GM18868 (cell line): ENCODE measurements at regions not wholly inside any gene's neighbourhood (a gene's known extent, or its start where the extent isn't known, plus 50 kb on each side); places are given as distances from the start of the nearest gene placed in this dataset.
"Not testable (repeated sequence)": the region's sequence is repeated elsewhere in the genome, so short reads cannot be mapped to it uniquely, and the experiment has no call there.

Source experiments
- ATAC-seq: cut with Tn5 transposase; IDR thresholded peaks from one replicate; pipeline ENCODE4 v1.9.1; 2021; ENCODE audit warnings: mild to moderate bottlenecking, moderate library complexity; ENCODE audit not compliant: unreplicated experiment

DNA sequence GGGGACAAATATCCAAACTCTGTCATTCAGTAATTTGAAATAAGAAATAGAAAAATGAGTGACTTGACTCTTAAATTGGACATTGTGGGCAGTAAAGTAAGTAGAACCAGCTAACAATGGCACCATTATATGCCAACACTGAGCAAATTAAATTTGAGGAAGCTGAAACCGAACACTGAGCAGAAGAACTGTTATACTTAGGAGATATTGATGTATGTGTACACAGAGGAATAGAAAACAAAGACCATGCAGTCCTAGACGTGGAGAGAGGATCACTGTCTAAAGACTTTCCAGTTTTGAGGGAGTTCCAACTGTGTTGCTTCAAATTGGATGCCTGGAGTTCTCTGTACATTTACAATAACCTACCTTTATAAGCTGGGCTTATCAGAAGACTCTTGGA, 427.0 kb upstream of the EYS start:
- no peak for ATAC-seq

DNA sequence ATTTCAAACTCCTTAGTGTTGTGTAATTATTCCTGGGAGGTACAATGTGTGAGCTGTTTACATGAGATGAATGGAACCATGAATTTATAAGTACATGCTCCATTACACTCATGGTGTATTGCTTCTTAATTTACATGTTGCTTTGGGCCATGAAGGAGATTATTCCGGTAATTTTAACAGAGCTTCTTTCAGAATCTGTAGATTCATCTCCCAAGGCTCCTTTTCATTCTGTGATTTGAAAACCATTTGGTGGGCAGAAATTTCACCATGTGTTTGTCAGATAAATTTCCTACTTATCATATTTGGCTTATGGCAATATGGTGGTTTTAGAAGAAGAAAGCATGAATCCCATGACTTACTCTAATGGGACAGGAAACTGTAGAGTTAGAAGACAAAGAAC, 421.6 kb upstream of the EYS start:
- ATAC-seq, result no peak

GRCh38 chr6:66128243-66128642, 421.2 kb upstream of the EYS start:
- no peak for ATAC-seq

GRCh38 chr6:66127061-66127460, 420.0 kb upstream of the EYS start:
- ATAC-seq, result no peak

DNA sequence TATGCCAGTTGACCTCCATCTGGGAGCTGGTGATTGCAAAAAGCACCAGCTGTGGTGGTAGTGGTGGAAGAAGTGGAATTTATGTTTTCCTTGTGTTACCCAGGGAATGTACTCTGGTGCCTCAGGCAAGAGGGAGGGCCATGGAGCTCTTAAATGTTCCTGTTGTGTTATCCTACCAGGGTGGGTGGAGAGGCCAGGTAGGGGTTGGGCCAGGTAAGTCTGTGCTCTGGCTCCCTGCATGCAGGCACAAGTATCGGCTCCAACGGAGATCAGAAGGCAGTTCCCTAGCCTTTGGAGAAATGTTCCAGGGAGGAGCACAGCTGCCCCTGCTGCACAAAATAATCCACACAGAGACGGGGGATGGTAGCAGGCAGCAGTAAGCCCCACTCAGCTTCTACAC, 419.3 kb upstream of the EYS start:
- ATAC-seq, result no peak

DNA sequence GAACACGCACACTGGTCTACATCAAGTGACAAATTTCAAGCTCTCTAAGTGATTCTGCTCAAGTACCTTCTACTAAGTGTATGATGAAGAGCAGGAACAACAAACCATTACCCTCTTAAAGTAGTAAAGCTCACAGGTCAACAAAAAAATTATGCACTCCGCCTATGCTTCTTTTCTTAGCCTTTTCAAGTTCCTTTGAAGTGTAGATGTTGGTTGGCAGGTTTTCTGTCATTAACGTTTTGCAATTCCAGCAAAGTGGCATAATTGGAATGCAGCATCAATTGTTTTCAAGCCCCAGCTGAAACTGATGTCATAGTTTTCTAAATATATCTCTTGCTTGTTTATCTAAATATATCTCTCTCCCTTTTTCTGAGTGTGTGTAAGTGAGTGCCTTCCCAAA, 396.9 kb upstream of the EYS start:
- no peak for ATAC-seq

GRCh38 chr6:66103354-66103753, 396.3 kb upstream of the EYS start:
- no peak for ATAC-seq

DNA sequence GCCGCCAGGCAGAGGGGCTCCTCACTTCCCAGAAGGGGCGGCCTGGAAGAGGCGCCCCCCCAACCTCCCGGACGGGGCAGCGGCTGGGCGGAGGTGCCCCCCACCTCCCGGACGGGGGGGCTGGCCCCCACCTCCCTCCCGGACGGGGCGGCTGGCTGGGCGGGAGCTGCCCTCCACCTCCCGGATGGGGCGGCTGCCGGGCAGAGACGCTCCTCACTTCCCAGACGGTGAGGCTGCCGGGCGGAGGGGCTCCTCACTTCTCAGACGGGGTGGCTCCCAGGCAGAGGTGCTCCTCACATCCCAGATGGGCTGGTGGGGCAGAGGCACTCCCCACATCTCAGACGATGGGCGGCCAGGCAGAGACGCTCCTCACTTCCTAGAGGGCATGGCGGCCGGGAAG, 389.7 kb upstream of the EYS start:
- no peak for ATAC-seq

- ATAC-seq, result no peak
These were observed 387.6 kb upstream of the EYS start for GRCh38 chr6:66094615-66095014.

DNA sequence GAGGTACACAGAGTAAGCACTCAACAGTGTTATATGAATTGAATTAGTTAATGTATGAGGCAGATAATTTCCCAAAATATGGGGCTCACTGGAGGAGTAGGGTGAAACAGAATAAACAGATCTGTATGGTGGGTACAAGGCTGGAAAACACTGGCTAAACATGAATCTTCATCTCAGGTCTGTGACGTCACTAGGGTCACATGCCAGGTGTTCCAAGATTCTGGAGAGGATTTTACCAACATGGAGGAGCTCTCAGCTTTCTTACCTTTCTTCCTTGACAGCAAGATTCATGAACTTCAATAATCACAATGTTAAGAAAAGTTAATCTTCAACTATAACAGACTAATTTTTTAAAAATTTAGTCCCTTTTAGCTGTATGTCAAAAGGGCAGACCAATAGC, 385.3 kb upstream of the EYS start:
- not testable (repeated sequence) for ATAC-seq

- no peak for ATAC-seq
These were observed 379.5 kb upstream of the EYS start for GRCh38 chr6:66086532-66086931.

GRCh38 chr6:66082914-66083313, 375.9 kb upstream of the EYS start:
- no peak for ATAC-seq

DNA sequence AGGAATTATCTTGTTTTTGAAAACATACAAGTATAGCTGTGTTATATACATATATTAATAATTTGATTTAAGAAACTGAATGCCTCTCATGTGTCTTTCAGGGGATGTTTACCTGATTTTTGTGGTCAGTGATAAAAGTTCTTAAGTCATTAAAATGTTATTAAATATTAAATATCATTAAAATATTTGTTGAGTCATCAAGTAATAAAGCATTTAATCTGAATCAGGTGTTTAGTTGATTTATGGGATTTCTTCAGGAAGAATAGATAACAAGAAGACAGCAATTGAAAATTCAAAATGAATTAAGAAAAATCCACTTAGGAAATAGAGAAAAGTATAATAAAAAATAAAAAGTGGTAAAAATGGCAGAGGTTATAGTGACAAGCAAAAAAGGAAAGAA, 361.9 kb upstream of the EYS start:
- ATAC-seq, result no peak

GRCh38 chr6:66068033-66068432, 361.0 kb upstream of the EYS start:
- ATAC-seq, result no peak

DNA sequence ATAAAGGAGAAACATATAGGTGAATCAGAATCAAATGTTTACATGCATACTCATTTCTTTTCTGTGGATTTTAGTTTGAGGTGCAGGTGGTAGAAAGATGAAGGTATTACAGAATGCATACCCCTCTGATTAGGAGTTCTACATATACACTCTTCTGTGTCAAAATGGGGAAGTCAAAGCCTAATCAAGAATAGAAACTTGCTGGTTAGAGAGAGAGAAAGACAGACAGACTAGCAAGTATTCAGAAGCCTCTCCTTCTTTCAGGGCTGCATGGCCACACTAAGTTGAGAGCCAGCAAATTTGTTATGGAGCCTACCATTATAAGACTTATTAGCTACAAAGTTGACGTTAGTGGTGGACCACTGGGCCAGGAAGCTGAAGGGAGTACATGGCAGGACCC, 358.3 kb upstream of the EYS start:
- no peak for ATAC-seq

GRCh38 chr6:66057034-66057433, 350.0 kb upstream of the EYS start:
- no peak for ATAC-seq

DNA sequence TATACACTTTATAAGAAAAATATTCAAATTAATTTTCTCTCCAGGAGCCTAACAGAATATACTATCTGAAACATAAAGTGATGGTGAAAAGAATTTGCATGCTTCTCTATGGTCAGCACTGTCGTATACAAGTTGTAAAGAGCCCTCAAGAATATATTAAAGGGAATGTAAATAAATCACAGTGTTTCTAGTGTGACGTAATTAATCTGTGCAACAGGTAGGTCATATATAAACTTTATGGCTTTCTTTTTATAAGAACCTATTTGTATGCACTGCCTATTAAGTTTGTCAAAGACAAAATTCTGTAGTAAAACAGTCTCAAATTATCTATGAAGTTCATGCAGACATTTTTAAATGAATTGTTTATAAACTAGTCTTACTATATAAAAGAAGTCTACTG, 347.9 kb upstream of the EYS start:
- no peak for ATAC-seq

DNA sequence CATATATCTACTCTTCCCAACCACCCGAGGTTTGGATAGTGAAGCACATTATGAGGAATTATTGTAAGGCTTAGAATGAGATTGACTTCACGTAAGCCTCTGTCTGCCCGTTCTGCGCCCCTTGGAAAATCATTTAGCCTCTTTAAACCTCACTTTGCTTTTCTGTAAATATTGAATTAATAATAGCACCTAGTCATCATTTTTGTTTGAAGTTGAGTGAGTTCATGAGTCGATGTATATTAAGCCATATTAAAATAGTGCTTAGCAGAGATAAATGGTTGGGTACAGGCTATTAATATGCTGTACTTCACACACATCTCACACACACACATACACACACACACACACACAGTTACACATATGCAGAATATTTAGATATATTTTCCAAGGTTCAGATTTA, 344.8 kb upstream of the EYS start:
- ATAC-seq, result no peak

DNA sequence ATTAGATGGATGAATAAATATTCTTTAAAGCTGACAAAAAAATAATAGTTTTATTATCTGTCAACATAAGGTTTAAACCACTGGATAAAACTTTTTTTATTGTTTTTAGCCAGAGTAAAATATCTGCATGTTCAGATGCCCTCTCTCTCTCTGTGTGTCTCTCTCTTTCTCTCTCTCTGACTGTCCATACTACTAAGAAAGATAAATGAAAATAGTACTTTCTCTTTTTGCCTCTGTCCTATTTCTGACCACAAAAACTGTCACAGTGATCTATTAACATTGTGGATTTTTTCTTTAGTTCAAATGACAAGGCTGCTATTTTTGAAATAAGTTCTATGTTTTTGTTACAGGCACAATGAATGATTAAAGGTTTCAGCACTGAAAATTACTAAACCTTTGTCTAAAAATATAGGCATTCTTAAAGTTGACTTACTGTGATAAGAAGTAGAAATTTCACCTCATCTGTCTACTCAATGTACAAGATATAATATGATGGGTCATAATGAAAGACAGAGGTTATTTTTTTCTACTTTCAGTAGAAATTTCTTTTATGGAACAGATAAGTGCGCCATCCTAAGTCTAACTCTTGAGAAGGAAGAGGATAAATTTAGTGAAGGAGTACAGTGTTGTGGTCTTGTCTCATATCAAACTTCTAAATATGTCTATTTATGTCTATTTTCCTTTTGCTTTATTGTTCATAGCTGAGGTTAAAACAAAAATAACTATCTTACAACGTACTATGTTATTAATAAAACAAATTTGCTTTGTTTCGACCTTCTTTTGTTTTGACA, 341.9 kb upstream of the EYS start:
- no peak for ATAC-seq

DNA sequence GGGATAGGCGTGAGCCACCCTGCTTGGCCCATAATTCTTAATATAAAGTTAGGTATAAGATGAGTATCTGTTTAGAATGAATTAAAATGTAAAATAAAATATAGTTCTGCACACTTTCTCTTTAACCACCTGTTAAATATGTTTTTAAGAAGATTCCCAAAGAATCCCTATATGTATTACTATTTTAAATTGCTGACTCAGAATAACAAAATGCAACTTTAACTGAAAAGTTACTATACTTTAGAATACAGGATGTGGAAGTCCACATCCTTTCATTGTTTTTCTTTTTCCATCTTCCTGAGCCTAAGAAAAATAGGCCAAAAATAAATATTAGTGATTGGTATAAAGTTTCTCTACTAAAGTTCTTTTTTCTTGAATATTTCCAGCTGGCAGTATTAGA, 325.6 kb upstream of the EYS start:
- no peak for ATAC-seq

DNA sequence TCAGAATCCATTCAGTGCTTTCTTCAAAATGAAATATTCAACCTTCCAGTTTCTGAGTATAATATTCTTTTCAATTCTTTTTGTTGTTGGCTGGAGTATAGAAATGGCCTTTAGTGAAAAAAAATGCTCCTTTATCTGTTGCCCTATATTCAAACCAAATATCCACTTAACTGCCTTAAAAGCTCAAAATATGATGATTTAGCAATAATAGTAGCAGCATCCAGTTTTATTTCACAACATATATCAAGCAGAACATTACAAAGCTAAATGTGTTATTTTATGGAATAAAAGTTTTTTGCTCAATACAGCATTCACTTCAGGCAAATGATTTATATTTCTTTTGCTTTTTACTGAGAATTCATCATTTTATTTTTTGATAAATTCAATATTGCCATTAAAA, 322.4 kb upstream of the EYS start:
- ATAC-seq, result no peak

- ATAC-seq, result no peak
These were observed 292.3 kb upstream of the EYS start for GRCh38 chr6:65999288-65999791.

DNA sequence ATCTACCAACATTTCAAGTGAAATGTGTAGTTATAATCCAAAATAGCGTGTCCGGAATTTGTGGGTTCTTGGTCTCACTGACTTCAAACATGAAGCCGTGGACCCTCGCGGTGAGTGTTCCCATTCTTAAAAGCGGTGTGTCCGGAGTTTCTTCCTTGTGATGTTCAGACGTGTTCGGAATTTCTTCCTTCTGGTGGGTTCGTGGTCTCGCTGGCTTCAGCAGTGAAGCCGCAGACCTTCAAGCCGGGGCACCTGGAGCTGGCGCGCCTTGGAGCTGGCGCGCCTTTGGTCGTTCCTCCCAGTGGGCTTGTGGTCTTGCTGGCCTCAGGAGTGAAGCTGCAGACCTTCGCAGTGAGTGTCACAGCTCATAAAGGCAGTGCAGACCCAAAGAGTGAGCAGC, 291.5 kb upstream of the EYS start:
- ATAC-seq, result no peak
